Body of pancreas (tissue), 4 donors: ENCODE measurements at regions not wholly inside any gene's neighbourhood (a gene's known extent, or its start where the extent isn't known, plus 50 kb on each side); places are given as distances from the start of the nearest gene placed in this dataset.

Experiments
- CTCF ChIP-seq, 7 experiments: fragments of 450-650 bp in 4 of 7; fragments of 200-600 bp in 3 of 7; sonication (generic) in 3 of 7; IDR thresholded peaks; one replicate each; pipeline ENCODE4 v1.5.1; 2016 to 2019; ENCODE audit warnings: antibody characterized with exemption in 7 of 7
- POLR2A ChIP-seq, 3 donors: fragments of 450-650 bp; IDR thresholded peaks; one replicate each; pipeline ENCODE4 v1.6.1; 2016; ENCODE audit warnings: antibody characterized with exemption in 3 of 3, mild to moderate bottlenecking in 2 of 3

GRCh38 chr19:46967578-46968032 is 52.0 kb upstream of the NPAS1 start:
- TF ChIP-seq CTCF (IDR thresholded peaks at IDR 0.05) (no peak), POLR2A (IDR thresholded peaks at IDR 0.05) (no peak)
